ENCODE measurements at regions not wholly inside any gene's neighbourhood (a gene's known extent, or its start where the extent isn't known, plus 50 kb on each side); places are given as distances from the start of the nearest gene placed in this dataset.
A peak's percentile ranks its signal among the peaks of the same experiment; 100 is the strongest.

DNA sequence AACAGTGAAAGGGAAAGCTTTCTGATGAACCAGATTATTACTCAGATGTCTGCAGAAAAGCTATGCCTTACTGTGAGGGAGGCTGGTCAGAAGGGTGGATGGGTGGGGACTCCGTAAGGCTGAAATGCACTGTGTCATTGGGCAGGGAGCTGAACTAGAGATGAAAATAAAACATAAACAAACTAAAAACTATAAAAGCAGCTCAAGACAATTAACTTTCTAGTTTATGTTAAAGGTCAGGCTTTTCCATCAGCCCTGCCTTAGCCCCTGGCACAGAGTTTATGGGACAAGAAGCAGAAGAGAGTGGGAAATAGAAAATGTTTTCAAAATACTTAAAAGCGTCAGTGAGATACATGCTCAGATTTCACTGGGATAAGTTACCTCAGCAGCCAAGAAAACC is 310.0 kb upstream of the UBE2E2 start:
- H3K27me3 ChIP-seq (ENCODE audit: control insufficient read depth, insufficient read depth, low read length): no peaks in the 10 kb centered on the region
- no peak overlapping the region for H3K4me3 ChIP-seq (ENCODE audit: low read length)
- H3K36me3 ChIP-seq (ENCODE audit: control insufficient read depth, insufficient read depth, low read length): no peaks in the 10 kb centered on the region
- WGBS (ENCODE audit: insufficient coverage): no CpG with 5 or more reads among the region's 2 CpGs
- peak overlapping the region; percentile 84 for H3K27ac ChIP-seq (ENCODE audit: low read length)
- no peak for DNase-seq
- peaks cover 24% of the 10 kb centered on the region for H3K4me1 ChIP-seq (ENCODE audit: control insufficient read depth, insufficient read depth, low read length)
- no peaks in the 10 kb centered on the region for H3K9me3 ChIP-seq (replicated peaks; ENCODE audit: control insufficient read depth, low read depth, low read length)

DNA sequence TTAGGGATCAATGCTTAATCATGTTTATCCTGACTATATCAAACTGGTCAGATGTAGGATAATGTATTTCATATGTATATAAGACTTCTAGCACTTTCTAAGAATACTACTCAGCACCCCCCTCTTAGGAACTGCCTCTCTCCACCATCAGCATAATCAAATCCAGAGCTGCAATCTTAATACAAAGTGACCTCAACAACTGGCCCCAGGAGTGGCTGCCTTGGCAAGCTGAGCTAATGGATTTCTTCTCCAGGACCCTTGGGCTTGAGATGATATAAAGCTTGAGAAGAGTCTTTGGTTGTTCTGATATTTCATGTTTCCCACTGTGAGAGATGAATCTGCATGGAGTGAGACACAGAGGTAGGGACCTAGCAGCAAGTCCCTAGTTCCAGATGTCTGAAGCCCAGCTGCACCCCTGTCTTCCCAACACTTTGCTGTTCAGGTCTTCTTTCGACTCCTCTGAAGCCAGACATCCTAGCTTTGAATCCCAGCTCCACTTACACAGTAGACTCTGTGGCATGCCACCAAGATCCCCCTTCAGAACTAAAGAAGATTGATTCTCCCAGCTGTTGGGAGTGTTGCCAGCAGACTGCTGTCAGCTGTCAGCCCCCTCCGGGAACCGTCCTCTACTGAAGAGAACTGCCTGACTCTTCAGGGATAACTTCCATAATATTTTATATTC is 309.3 kb upstream of the UBE2E2 start:
- Histone ChIP-seq H3K9me3 (replicated peaks; ENCODE audit: control insufficient read depth, low read depth, low read length) (no peaks in the 10 kb centered on the region), H3K27me3 (ENCODE audit: control insufficient read depth, insufficient read depth, low read length) (no peaks in the 10 kb centered on the region), H3K4me1 (ENCODE audit: control insufficient read depth, insufficient read depth, low read length) (peaks cover 24% of the 10 kb centered on the region), H3K36me3 (ENCODE audit: control insufficient read depth, insufficient read depth, low read length) (no peaks in the 10 kb centered on the region), H3K27ac (ENCODE audit: low read length) (peak overlapping the region; percentile 84), H3K4me3 (ENCODE audit: low read length) (no peak overlapping the region)
- peak; percentile 98 for DNase-seq
- 0% methylated on average over 1 of the region's 3 CpGs for WGBS (ENCODE audit: insufficient coverage)

DNA sequence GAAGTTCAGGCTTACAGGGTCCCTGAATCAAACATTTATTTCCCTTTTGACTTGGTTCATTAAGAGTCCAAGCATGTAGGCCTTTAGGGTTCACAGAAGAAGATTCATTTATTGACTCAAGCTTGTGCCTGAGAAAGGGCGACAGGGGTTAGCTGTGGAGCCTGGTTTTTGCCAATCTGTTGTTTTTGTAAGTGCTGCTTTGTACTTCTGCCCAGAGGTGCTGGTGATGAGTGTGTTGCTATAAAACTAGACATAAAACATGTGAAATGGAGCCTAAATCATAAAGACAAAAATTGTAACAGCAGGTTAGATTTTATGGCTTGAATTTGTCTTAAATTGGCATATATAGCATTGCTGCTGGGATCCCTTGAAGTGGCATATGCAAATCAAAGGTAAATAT is 308.3 kb upstream of the UBE2E2 start:
- no peaks in the 10 kb centered on the region for H3K36me3 ChIP-seq (ENCODE audit: control insufficient read depth, insufficient read depth, low read length)
- no peak overlapping the region for H3K27ac ChIP-seq (ENCODE audit: low read length)
- no peaks in the 10 kb centered on the region for H3K27me3 ChIP-seq (ENCODE audit: control insufficient read depth, insufficient read depth, low read length)
- WGBS (ENCODE audit: insufficient coverage): 67% methylated on average over 1 of the region's 1 CpG
- no peak for DNase-seq
- H3K4me1 ChIP-seq (ENCODE audit: control insufficient read depth, insufficient read depth, low read length): peaks cover 24% of the 10 kb centered on the region
- H3K4me3 ChIP-seq (ENCODE audit: low read length): no peak overlapping the region
- no peaks in the 10 kb centered on the region for H3K9me3 ChIP-seq (replicated peaks; ENCODE audit: control insufficient read depth, low read depth, low read length)

DNA sequence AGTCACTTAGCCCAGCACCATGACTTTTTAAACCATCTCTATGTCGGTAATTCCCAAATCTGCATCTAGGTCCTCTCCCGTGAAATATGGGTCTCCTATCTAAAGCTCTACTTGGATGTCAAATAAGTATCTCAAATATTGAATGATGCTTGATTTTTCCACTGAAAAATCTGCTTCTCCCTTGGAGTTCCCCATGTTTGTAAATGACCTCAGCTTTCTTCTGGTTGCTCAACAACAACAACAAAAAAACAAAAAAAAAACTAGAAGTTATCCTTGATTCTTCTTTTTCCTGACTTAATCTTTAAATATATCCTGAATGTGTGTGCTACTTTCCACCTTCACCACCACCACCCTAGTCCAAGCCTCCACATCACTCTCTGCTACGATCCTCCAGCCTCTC is 307.5 kb upstream of the UBE2E2 start:
- H3K36me3 ChIP-seq (ENCODE audit: control insufficient read depth, insufficient read depth, low read length): no peaks in the 10 kb centered on the region
- H3K27me3 ChIP-seq (ENCODE audit: control insufficient read depth, insufficient read depth, low read length): no peaks in the 10 kb centered on the region
- peaks cover 24% of the 10 kb centered on the region for H3K4me1 ChIP-seq (ENCODE audit: control insufficient read depth, insufficient read depth, low read length)
- no peak overlapping the region for H3K4me3 ChIP-seq (ENCODE audit: low read length)
- DNase-seq: no peak
- 80% methylated on average over 1 of the region's 3 CpGs for WGBS (ENCODE audit: insufficient coverage)
- no peak overlapping the region for H3K27ac ChIP-seq (ENCODE audit: low read length)
- no peaks in the 10 kb centered on the region for H3K9me3 ChIP-seq (replicated peaks; ENCODE audit: control insufficient read depth, low read depth, low read length)

DNA sequence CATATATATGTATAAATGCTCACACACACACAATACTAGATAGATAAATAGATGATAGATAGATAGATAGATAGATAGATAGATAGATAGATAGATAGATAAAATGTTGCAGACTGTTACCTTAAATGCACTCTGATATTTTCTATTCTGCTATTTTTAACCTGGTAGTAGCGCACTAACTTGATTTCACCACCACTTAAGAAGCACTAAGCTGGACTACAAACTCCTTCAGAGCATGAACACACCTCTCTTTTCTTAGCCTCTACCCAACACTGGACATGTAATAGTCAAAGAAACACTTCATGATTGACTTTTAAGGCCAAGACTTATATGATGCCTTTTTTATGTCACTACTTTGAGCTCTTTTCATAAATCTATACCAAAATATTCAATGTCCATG is 304.6 kb upstream of the UBE2E2 start:
- Histone ChIP-seq H3K36me3 (ENCODE audit: control insufficient read depth, insufficient read depth, low read length) (no peaks in the 10 kb centered on the region), H3K9me3 (replicated peaks; ENCODE audit: control insufficient read depth, low read depth, low read length) (no peaks in the 10 kb centered on the region), H3K4me1 (ENCODE audit: control insufficient read depth, insufficient read depth, low read length) (peaks cover 12% of the 10 kb centered on the region), H3K27me3 (ENCODE audit: control insufficient read depth, insufficient read depth, low read length) (no peaks in the 10 kb centered on the region), H3K4me3 (ENCODE audit: low read length) (no peak overlapping the region), H3K27ac (ENCODE audit: low read length) (no peak overlapping the region)
- no CpG with 5 or more reads among the region's 1 CpG for WGBS (ENCODE audit: insufficient coverage)
- no peak for DNase-seq

- H3K9me3 ChIP-seq (replicated peaks; ENCODE audit: control insufficient read depth, low read depth, low read length): no peaks in the 10 kb centered on the region
- no CpG with 5 or more reads among the region's 4 CpGs for WGBS (ENCODE audit: insufficient coverage)
- no peaks in the 10 kb centered on the region for H3K27me3 ChIP-seq (ENCODE audit: control insufficient read depth, insufficient read depth, low read length)
- no peak overlapping the region for H3K4me3 ChIP-seq (ENCODE audit: low read length)
- peaks cover 3% of the 10 kb centered on the region for H3K4me1 ChIP-seq (ENCODE audit: control insufficient read depth, insufficient read depth, low read length)
- no peak overlapping the region for H3K27ac ChIP-seq (ENCODE audit: low read length)
- H3K36me3 ChIP-seq (ENCODE audit: control insufficient read depth, insufficient read depth, low read length): no peaks in the 10 kb centered on the region
- no peak for DNase-seq
Observed at GRCh38 chr3:22899441-22899840, 303.7 kb upstream of the UBE2E2 start.

DNA sequence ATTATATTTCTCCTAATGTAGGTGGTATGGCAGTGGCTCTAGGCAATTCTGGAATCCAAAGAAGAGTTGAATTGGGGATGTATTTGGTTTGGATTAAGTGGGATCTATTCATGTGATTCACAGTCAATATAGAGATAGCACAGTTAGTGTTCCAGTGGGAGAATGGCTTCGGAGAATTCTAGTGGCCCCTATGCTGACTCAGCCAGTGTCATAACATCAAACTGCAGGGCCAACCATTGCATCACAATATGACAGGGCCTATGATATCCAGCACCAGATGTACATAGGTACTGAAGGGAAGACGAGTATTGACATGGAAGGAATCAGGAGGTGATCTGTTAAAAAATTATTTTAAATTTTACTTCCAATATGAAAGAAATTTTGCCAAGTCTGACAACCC is 302.8 kb upstream of the UBE2E2 start:
- Histone ChIP-seq H3K27ac (ENCODE audit: low read length) (no peak overlapping the region), H3K9me3 (replicated peaks; ENCODE audit: control insufficient read depth, low read depth, low read length) (no peaks in the 10 kb centered on the region), H3K4me3 (ENCODE audit: low read length) (no peak overlapping the region), H3K27me3 (ENCODE audit: control insufficient read depth, insufficient read depth, low read length) (no peaks in the 10 kb centered on the region), H3K4me1 (ENCODE audit: control insufficient read depth, insufficient read depth, low read length) (no peaks in the 10 kb centered on the region), H3K36me3 (ENCODE audit: control insufficient read depth, insufficient read depth, low read length) (no peaks in the 10 kb centered on the region)
- no CpG with 5 or more reads among the region's 2 CpGs for WGBS (ENCODE audit: insufficient coverage)
- DNase-seq: no peak

DNA sequence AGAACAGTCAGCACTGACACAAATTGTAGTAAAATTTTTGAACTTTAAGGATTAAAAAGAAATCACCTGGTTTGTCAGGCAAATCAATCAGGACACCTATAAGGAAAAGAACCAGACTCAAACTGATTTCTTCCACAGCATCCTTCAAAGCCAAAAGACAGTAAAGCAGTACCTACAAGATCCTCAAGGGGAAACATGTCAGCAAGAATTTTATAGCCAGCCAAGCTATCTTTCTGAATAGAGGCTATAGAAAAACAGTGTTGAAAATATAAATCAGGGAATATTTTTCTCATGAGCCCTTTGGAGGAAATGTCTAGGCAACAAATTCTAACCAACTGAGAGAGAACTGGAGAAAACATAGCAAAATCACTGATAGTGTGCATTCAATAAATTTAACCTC is 301.4 kb upstream of the UBE2E2 start:
- Histone ChIP-seq H3K9me3 (replicated peaks; ENCODE audit: control insufficient read depth, low read depth, low read length) (no peaks in the 10 kb centered on the region), H3K4me1 (ENCODE audit: control insufficient read depth, insufficient read depth, low read length) (no peaks in the 10 kb centered on the region), H3K36me3 (ENCODE audit: control insufficient read depth, insufficient read depth, low read length) (no peaks in the 10 kb centered on the region), H3K4me3 (ENCODE audit: low read length) (no peak overlapping the region), H3K27me3 (ENCODE audit: control insufficient read depth, insufficient read depth, low read length) (no peaks in the 10 kb centered on the region), H3K27ac (ENCODE audit: low read length) (no peak overlapping the region)
- no peak for DNase-seq

GRCh38 chr3:22907161-22907780 is 295.9 kb upstream of the UBE2E2 start:
- H3K9me3 ChIP-seq (replicated peaks; ENCODE audit: control insufficient read depth, low read depth, low read length): no peaks in the 10 kb centered on the region
- no peaks in the 10 kb centered on the region for H3K4me1 ChIP-seq (ENCODE audit: control insufficient read depth, insufficient read depth, low read length)
- WGBS (ENCODE audit: insufficient coverage): no CpG with 5 or more reads among the region's 1 CpG
- no peaks in the 10 kb centered on the region for H3K27me3 ChIP-seq (ENCODE audit: control insufficient read depth, insufficient read depth, low read length)
- DNase-seq: no peak
- no peak overlapping the region for H3K4me3 ChIP-seq (ENCODE audit: low read length)
- H3K36me3 ChIP-seq (ENCODE audit: control insufficient read depth, insufficient read depth, low read length): no peaks in the 10 kb centered on the region
- no peak overlapping the region for H3K27ac ChIP-seq (ENCODE audit: low read length)

DNA sequence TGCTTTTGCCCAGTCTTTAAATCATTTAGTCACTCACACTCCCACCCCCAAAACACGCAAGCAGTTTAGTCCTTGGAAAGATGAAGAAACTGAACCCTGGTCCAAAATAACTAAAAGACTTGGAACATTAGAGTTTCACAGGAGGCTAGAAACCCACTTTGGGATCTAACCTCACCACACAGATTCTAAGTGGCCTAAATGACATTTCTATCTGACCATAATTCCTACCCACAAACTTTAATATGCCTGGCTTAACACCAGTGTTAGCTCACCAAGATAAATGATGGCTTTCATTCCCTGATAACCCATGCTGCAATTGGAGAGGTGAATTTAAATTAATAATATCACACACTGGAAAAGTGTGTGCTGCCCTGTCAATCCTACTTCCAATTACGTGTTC is 295.3 kb upstream of the UBE2E2 start:
- no CpG with 5 or more reads among the region's 2 CpGs for WGBS (ENCODE audit: insufficient coverage)
- Histone ChIP-seq H3K4me3 (ENCODE audit: low read length) (no peak overlapping the region), H3K27ac (ENCODE audit: low read length) (no peak overlapping the region), H3K9me3 (replicated peaks; ENCODE audit: control insufficient read depth, low read depth, low read length) (no peaks in the 10 kb centered on the region), H3K4me1 (ENCODE audit: control insufficient read depth, insufficient read depth, low read length) (no peaks in the 10 kb centered on the region), H3K27me3 (ENCODE audit: control insufficient read depth, insufficient read depth, low read length) (no peaks in the 10 kb centered on the region), H3K36me3 (ENCODE audit: control insufficient read depth, insufficient read depth, low read length) (no peaks in the 10 kb centered on the region)
- DNase-seq: no peak
